ENCODE measurements at regions not wholly inside any gene's neighbourhood (a gene's known extent, or its start where the extent isn't known, plus 50 kb on each side); places are given as distances from the start of the nearest gene placed in this dataset.

GRCh38 chr10:36676321-36676720 lies 449.1 kb upstream of the ANKRD30A start:
- Mint-ChIP-seq H3K27me3 (ENCODE audit: low read depth) (no peaks in the 10 kb centered on the region), H3K36me3 (ENCODE audit: low read depth) (no peaks in the 10 kb centered on the region), H3K4me3 (ENCODE audit: unreplicated experiment) (no peak overlapping the region), H3K27ac (ENCODE audit: unreplicated experiment) (peak overlapping the region; percentile 32), H3K4me1 (ENCODE audit: low read depth) (peaks cover 55% of the 10 kb centered on the region), H3K9me3 (ENCODE audit: low read depth) (no peaks in the 10 kb centered on the region)
- no peak for TF ChIP-seq CTCF (IDR thresholded peaks at IDR 0.05)
- no peak for DNase-seq (ENCODE audit: low spot score)

GRCh38 chr10:36675458-36675880 lies 449.9 kb upstream of the ANKRD30A start:
- no peaks in the 10 kb centered on the region for H3K9me3 Mint-ChIP-seq (ENCODE audit: low read depth)
- H3K27ac Mint-ChIP-seq (ENCODE audit: unreplicated experiment), result peak overlapping the region; percentile 84
- no peak for DNase-seq (ENCODE audit: low spot score)
- H3K27me3 Mint-ChIP-seq (ENCODE audit: low read depth), result no peaks in the 10 kb centered on the region
- H3K4me1 Mint-ChIP-seq (ENCODE audit: low read depth), result peaks cover 63% of the 10 kb centered on the region
- TF ChIP-seq CTCF (IDR thresholded peaks at IDR 0.05), result no peak
- H3K36me3 Mint-ChIP-seq (ENCODE audit: low read depth), result no peaks in the 10 kb centered on the region
- H3K4me3 Mint-ChIP-seq (ENCODE audit: unreplicated experiment), result no peak overlapping the region

GRCh38 chr10:36671607-36672006 lies 453.8 kb upstream of the ANKRD30A start:
- DNase-seq (ENCODE audit: low spot score), result no peak
- Mint-ChIP-seq H3K36me3 (ENCODE audit: low read depth) (no peaks in the 10 kb centered on the region), H3K9me3 (ENCODE audit: low read depth) (no peaks in the 10 kb centered on the region), H3K27me3 (ENCODE audit: low read depth) (no peaks in the 10 kb centered on the region), H3K27ac (ENCODE audit: unreplicated experiment) (peak overlapping the region; percentile 89), H3K4me1 (ENCODE audit: low read depth) (peaks cover 55% of the 10 kb centered on the region), H3K4me3 (ENCODE audit: unreplicated experiment) (peak overlapping the region; percentile 48)
- TF ChIP-seq CTCF (IDR thresholded peaks at IDR 0.05), result no peak

GRCh38 chr10:36670621-36671402 lies 454.6 kb upstream of the ANKRD30A start:
- Mint-ChIP-seq H3K4me3 (ENCODE audit: unreplicated experiment) (no peak overlapping the region), H3K27me3 (ENCODE audit: low read depth) (no peaks in the 10 kb centered on the region), H3K9me3 (ENCODE audit: low read depth) (no peaks in the 10 kb centered on the region), H3K36me3 (ENCODE audit: low read depth) (no peaks in the 10 kb centered on the region), H3K27ac (ENCODE audit: unreplicated experiment) (peak overlapping the region; percentile 89), H3K4me1 (ENCODE audit: low read depth) (peaks cover 54% of the 10 kb centered on the region)
- no peak for TF ChIP-seq CTCF (IDR thresholded peaks at IDR 0.05)
- no peak for DNase-seq (ENCODE audit: low spot score)

GRCh38 chr10:36669615-36670352 lies 455.6 kb upstream of the ANKRD30A start:
- TF ChIP-seq CTCF (IDR thresholded peaks at IDR 0.05), result no peak
- Mint-ChIP-seq H3K4me1 (ENCODE audit: low read depth) (peaks cover 48% of the 10 kb centered on the region), H3K36me3 (ENCODE audit: low read depth) (no peaks in the 10 kb centered on the region), H3K4me3 (ENCODE audit: unreplicated experiment) (no peak overlapping the region), H3K27me3 (ENCODE audit: low read depth) (no peaks in the 10 kb centered on the region), H3K27ac (ENCODE audit: unreplicated experiment) (peak overlapping the region; percentile 89), H3K9me3 (ENCODE audit: low read depth) (no peaks in the 10 kb centered on the region)
- no peak for DNase-seq (ENCODE audit: low spot score)

All from chondrocyte (in vitro differentiated cells).